Esophagus muscularis mucosa (tissue), 4 donors: ENCODE measurements at regions not wholly inside any gene's neighbourhood (a gene's known extent, or its start where the extent isn't known, plus 50 kb on each side); places are given as distances from the start of the nearest gene placed in this dataset.

Experiments used
- CTCF ChIP-seq, 3 experiments: fragments of 200-600 bp in 2 of 3; fragments of 450-650 bp in 1 of 3; sonication (generic) in 2 of 3; IDR thresholded peaks; one replicate each; pipeline ENCODE4 v1.5.1; 2017 to 2019; ENCODE audit warnings: antibody characterized with exemption in 3 of 3, mild to moderate bottlenecking in 2 of 3, moderate library complexity in 1 of 3
- EP300 ChIP-seq: sonication (generic); formaldehyde crosslinking; IDR thresholded peaks from one replicate; pipeline ENCODE4 v1.6.1; 2017; ENCODE audit warnings: antibody characterized with exemption
- POLR2A ChIP-seq: fragments of 450-650 bp; IDR thresholded peaks from one replicate; pipeline ENCODE4 v1.6.1; 2017; ENCODE audit warnings: antibody characterized with exemption, moderate library complexity, mild to moderate bottlenecking, low read depth
- POLR2AphosphoS5 ChIP-seq, 2 donors: sonication (generic); formaldehyde crosslinking; IDR thresholded peaks; one replicate each; pipeline ENCODE4 v1.6.1; 2017; ENCODE audit warnings: antibody characterized with exemption in 2 of 2

GRCh38 chr6:26307850-26308249 is 57.1 kb upstream of the BTN3A2 start:
- TF ChIP-seq CTCF (IDR thresholded peaks at IDR 0.05): no peak
- no peak for TF ChIP-seq POLR2AphosphoS5 (IDR thresholded peaks at IDR 0.05)
- TF ChIP-seq POLR2A: no peak
- no peak for TF ChIP-seq EP300
